Suprapubic skin (tissue), 4 donors: ENCODE measurements at regions not wholly inside any gene's neighbourhood (a gene's known extent, or its start where the extent isn't known, plus 50 kb on each side); places are given as distances from the start of the nearest gene placed in this dataset.

Source experiments
- DNase-seq, 2 donors: peaks; one replicate each; pipeline ENCODE4 v3.0.0-alpha.2; 2019; ENCODE audit warnings: low spot score in 2 of 2
- H3K27ac ChIP-seq: fragments of 200-600 bp; sonication (generic); one replicate; pipeline ENCODE4 v1.5.1; 2019
- H3K27me3 ChIP-seq: fragments of 200-600 bp; sonication (generic); one replicate; pipeline ENCODE4 v1.5.1; 2019
- H3K36me3 ChIP-seq: fragments of 200-600 bp; sonication (generic); one replicate; pipeline ENCODE4 v1.5.1; 2019
- H3K4me1 ChIP-seq: fragments of 200-600 bp; sonication (generic); one replicate; pipeline ENCODE4 v1.5.1; 2019
- H3K4me3 ChIP-seq: fragments of 200-600 bp; sonication (generic); one replicate; pipeline ENCODE4 v1.5.1; 2019; ENCODE audit warnings: mild to moderate bottlenecking
- H3K9me3 ChIP-seq: fragments of 200-600 bp; sonication (generic); one replicate; pipeline ENCODE4 v1.5.1; 2019
- EP300 ChIP-seq: sonication (generic); formaldehyde crosslinking; IDR thresholded peaks from one replicate; pipeline ENCODE4 v1.6.1; 2017; ENCODE audit warnings: antibody characterized with exemption
- POLR2A ChIP-seq, 2 donors: fragments of 450-650 bp; IDR thresholded peaks; one replicate each; pipeline ENCODE4 v1.6.1; 2017; ENCODE audit warnings: antibody characterized with exemption in 2 of 2, mild to moderate bottlenecking in 2 of 2, moderate library complexity in 2 of 2
- POLR2AphosphoS5 ChIP-seq, 3 donors: sonication (generic); formaldehyde crosslinking; IDR thresholded peaks; one replicate each; pipeline ENCODE4 v1.6.1; 2017; ENCODE audit warnings: antibody characterized with exemption in 3 of 3
- WGBS: methylation state at CpG from one replicate; pipeline ENCODE4 v1.1.5; 2018; 5-methylcytosine and 5-hydroxymethylcytosine counted together
- TF ChIP-seq, protein P1 (sequence below), 2 donors: fragments of 200-600 bp in 1 of 2; fragments of 450-650 bp in 1 of 2; sonication (generic) in 1 of 2; IDR thresholded peaks; one replicate each; pipeline ENCODE4 v1.5.1; 2016 to 2019; ENCODE audit warnings: antibody characterized with exemption in 2 of 2, mild to moderate bottlenecking in 1 of 2, moderate library complexity in 1 of 2

DNA sequence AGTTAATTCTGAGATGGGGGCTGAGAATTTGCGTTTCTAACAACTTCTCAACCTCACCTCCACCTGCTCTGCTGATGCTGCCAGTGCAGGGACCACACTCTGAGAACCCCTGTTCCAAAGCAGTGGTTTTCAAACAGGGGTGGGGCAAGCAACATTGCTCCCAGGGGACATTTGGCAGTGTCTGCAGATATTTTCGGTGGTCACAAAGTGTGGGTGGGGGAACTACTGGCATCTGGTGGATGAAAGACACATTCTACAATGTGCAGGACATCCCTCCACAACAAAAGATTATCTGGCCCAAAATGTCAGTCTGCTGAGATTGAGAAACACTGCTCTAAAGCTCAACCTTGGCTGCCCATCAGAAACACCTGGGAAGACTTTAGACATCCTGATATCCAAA, 188.7 kb upstream of the SATB2 start:
- H3K4me1 ChIP-seq = no peaks in the 10 kb centered on the region
- H3K36me3 ChIP-seq = no peaks in the 10 kb centered on the region
- H3K4me3 ChIP-seq = no peak overlapping the region
- H3K27me3 ChIP-seq = no peaks in the 10 kb centered on the region
- no peak overlapping the region for H3K27ac ChIP-seq
- H3K9me3 ChIP-seq = no peaks in the 10 kb centered on the region
- TF ChIP-seq POLR2A (IDR thresholded peaks at IDR 0.05) (no peak), EP300 (no peak), POLR2AphosphoS5 (IDR thresholded peaks at IDR 0.05) (no peak)
- TF ChIP-seq, protein P1, sequence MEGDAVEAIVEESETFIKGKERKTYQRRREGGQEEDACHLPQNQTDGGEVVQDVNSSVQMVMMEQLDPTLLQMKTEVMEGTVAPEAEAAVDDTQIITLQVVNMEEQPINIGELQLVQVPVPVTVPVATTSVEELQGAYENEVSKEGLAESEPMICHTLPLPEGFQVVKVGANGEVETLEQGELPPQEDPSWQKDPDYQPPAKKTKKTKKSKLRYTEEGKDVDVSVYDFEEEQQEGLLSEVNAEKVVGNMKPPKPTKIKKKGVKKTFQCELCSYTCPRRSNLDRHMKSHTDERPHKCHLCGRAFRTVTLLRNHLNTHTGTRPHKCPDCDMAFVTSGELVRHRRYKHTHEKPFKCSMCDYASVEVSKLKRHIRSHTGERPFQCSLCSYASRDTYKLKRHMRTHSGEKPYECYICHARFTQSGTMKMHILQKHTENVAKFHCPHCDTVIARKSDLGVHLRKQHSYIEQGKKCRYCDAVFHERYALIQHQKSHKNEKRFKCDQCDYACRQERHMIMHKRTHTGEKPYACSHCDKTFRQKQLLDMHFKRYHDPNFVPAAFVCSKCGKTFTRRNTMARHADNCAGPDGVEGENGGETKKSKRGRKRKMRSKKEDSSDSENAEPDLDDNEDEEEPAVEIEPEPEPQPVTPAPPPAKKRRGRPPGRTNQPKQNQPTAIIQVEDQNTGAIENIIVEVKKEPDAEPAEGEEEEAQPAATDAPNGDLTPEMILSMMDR (IDR thresholded peaks at IDR 0.05) = no peak
- 47% methylated on average over 2 of the region's 2 CpGs for WGBS
- no peak for DNase-seq

DNA sequence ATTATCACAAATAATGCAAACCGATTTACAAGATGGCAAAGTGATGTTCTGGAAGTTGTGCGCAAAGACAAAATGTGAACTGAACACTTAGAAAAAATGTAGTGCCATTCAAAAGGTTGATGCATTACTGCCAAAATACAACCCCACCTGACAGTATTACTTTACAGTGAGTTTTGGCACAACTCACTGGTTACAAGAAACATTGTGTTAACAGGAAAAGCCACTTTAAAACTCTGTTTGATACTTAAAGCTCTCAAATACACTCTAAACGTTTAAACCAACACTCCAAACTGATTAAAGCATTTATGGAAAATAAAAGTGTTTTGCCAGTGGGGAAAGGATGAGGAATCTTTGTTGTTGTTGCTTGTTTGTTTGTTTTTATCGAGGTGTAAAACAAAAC, 173.4 kb upstream of the SATB2 start:
- Histone ChIP-seq H3K4me3 (no peak overlapping the region), H3K4me1 (no peaks in the 10 kb centered on the region), H3K27me3 (no peaks in the 10 kb centered on the region), H3K27ac (no peak overlapping the region), H3K9me3 (no peaks in the 10 kb centered on the region), H3K36me3 (no peaks in the 10 kb centered on the region)
- no peak for TF ChIP-seq EP300
- TF ChIP-seq, protein P1 (IDR thresholded peaks at IDR 0.05) = no peak
- no peak for TF ChIP-seq POLR2AphosphoS5 (IDR thresholded peaks at IDR 0.05)
- TF ChIP-seq POLR2A (IDR thresholded peaks at IDR 0.05) = no peak
- 68% methylated on average over 4 of the region's 4 CpGs for WGBS
- no peak for DNase-seq

DNA sequence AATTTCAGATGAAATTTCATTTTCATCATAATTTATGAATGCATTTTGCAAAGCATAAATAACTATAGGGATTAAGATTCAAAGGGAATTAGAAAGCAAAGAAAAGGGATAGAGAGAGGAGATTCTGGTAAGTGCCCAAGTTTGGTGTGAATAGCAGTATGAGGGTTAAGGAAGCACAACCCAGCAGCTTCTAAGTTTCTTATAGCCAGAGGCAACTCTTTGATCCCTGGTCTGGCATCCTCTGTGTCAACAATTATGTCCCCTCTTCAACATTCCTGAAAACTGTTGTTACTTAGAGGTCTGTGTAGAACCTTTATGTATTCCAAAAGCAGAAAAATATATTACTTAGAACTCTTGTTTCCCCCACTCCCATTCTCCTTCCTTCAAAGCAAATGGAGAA, 171.6 kb upstream of the SATB2 start:
- Histone ChIP-seq H3K36me3 (no peaks in the 10 kb centered on the region), H3K27ac (no peak overlapping the region), H3K27me3 (no peaks in the 10 kb centered on the region), H3K4me3 (no peak overlapping the region), H3K9me3 (no peaks in the 10 kb centered on the region), H3K4me1 (no peaks in the 10 kb centered on the region)
- TF ChIP-seq EP300 = no peak
- no peak for DNase-seq

DNA sequence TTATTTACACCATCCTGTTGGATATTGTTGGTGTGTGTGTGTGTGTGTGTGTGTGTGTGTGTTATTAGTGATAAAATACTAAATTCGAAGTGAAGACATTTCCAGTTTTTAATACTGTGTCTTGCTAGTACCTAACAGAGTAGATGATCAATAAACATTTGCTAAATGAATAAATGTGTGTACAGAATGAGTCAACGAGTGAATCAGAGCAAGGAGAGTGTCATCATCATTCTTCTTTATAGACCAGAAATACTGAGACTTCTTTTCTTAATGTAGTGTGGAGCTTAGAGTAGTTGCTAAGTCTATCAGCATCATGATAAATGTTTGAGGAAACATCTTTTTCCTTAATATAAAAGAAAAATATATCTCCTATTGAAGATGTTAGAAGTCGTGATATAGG, 169.7 kb upstream of the SATB2 start:
- WGBS = 63% methylated on average over 3 of the region's 3 CpGs
- no peak overlapping the region for H3K27ac ChIP-seq

DNA sequence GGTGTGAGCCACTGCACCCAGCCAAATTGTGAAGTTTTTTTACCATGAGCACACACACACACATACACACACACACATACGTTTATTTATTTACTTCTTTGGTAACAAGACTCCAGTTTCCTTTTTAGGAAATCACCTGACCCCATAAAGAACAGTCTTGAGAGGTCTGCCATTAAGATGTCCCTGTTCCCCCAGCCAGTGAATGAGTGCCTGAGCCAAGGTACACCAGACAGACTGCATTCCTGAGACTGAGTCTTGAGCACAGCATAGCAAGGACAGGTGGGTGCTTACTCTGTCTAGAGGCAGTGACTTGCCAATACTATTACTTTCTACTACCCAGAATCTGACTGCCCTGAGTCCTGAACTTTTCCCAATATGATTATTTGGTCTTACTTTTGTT, 167.2 kb upstream of the SATB2 start:
- H3K4me1 ChIP-seq = no peaks in the 10 kb centered on the region
- H3K9me3 ChIP-seq = no peaks in the 10 kb centered on the region
- no peak for DNase-seq
- no peak overlapping the region for H3K27ac ChIP-seq
- no peaks in the 10 kb centered on the region for H3K36me3 ChIP-seq
- H3K4me3 ChIP-seq = no peak overlapping the region
- H3K27me3 ChIP-seq = no peaks in the 10 kb centered on the region
- TF ChIP-seq POLR2AphosphoS5 (IDR thresholded peaks at IDR 0.05) (no peak), POLR2A (IDR thresholded peaks at IDR 0.05) (no peak), EP300 (no peak)
- TF ChIP-seq, protein P1 (IDR thresholded peaks at IDR 0.05) = no peak
- WGBS = 43% methylated on average over 1 of the region's 1 CpG

More for the DNA sequence above, 169.7 kb upstream of the SATB2 start:
- Histone ChIP-seq H3K27me3 (no peaks in the 10 kb centered on the region), H3K36me3 (no peaks in the 10 kb centered on the region), H3K4me1 (no peaks in the 10 kb centered on the region), H3K9me3 (no peaks in the 10 kb centered on the region), H3K4me3 (no peak overlapping the region)
- TF ChIP-seq, protein P1 (IDR thresholded peaks at IDR 0.05) = no peak
- TF ChIP-seq POLR2AphosphoS5 (IDR thresholded peaks at IDR 0.05) (no peak), POLR2A (IDR thresholded peaks at IDR 0.05) (no peak), EP300 (no peak)
- no peak for DNase-seq

DNA sequence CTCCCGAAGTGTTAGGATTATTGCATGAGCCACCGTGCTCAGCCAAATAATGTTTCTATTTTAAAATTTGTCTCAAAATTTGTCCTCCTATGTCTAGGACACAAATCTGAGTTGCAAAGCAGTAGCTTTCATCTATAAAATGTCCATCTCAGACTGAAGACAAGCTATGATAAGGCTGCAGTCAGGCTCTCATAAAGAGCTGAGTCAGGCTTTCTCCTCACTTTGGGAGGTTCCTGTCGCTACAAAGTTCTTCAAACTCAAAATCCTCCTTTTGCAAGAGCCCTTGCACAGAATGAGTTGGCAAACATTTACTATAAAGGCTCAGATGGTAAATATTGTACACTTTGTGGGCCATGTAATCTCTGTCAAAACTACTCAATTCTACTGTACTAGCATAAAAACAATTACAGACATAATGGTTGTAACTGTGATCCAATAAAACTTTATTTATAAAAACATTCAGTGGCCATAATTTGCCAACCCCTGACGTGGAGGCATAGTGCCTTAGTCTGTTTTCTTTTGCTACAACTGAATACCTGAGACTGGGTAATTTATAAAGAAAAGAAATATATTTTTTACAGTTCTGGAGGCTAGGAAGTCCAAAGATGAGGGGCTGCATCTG, 154.9 kb upstream of the SATB2 start:
- DNase-seq = no peak
- Histone ChIP-seq H3K9me3 (no peaks in the 10 kb centered on the region), H3K27ac (no peak overlapping the region), H3K4me3 (no peak overlapping the region), H3K27me3 (no peaks in the 10 kb centered on the region), H3K36me3 (no peaks in the 10 kb centered on the region), H3K4me1 (no peaks in the 10 kb centered on the region)
- 93% methylated on average over 4 of the region's 4 CpGs for WGBS
- TF ChIP-seq EP300 = no peak
- TF ChIP-seq, protein P1 (IDR thresholded peaks at IDR 0.05) = no peak
- no peak for TF ChIP-seq POLR2A (IDR thresholded peaks at IDR 0.05)
- TF ChIP-seq POLR2AphosphoS5 (IDR thresholded peaks at IDR 0.05) = no peak
